ENCODE measurements at regions not wholly inside any gene's neighbourhood (a gene's known extent, or its start where the extent isn't known, plus 50 kb on each side); places are given as distances from the start of the nearest gene placed in this dataset.

DNA sequence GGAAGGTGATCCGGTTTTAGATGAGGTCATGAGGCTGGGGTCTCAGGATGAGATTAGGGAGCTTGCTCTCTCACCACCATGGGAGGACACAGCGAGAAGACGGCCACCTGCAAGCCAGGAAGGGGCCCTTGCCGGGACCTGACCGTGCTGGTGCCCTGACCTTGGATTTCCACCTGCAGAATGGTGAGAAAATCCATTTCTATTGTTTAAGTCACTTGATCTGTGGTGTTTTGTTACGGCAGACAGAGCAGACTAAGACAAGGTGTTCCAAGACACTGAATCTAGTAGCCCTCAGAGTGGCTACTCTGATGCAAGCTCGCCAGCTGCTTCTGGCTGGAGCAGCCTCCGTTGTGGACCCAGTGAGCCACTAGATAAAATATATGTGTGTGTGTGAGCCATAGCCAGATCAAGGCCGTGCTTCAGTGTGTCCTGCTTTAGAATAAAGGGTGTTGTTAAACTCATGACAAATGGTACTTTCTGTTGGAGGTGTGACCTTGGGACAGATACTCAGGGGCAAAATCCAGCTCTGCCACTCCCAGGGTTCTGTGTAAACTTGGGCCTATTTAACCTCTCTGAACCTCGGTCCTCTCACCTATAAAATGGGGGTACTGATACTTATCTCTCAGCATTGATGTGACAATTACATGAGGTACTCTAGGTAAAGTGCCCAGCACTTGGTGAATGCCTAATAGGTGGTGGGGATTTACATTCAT, 67.9 kb upstream of the STX18 start (continued):
- no peak for TF ChIP-seq MAX (IDR thresholded peaks at IDR 0.05; ENCODE audit: low read depth)

- H2AFZ ChIP-seq (ENCODE audit: low read depth), result no peak overlapping the region
- no peaks in the 10 kb centered on the region for H3F3A ChIP-seq (replicated peaks; ENCODE audit: insufficient read depth)
- H3K36me3 ChIP-seq (replicated peaks in 1 of 2; ENCODE audit: control insufficient read depth in 1 of 2, insufficient read depth in 2 of 2, low read length in 1 of 2), result no peaks in the 10 kb centered on the region
- H3K27ac ChIP-seq (ENCODE audit: low read depth in 2 of 2, low read length in 1 of 2), result no peak overlapping the region
- H3K9me3 ChIP-seq, result no peaks in the 10 kb centered on the region
- H3K4me3 ChIP-seq (ENCODE audit: low read depth in 2 of 2, low read length in 1 of 2), result no peak overlapping the region
- H3K79me2 ChIP-seq (ENCODE audit: insufficient read depth), result no peaks in the 10 kb centered on the region
- H3K4me1 ChIP-seq (ENCODE audit: control insufficient read depth in 1 of 2, insufficient read depth in 2 of 2, low read depth in 1 of 2, low read length in 1 of 2), result no peaks in the 10 kb centered on the region; a peak in 1 of 4 replicates
- H3K9me2 ChIP-seq, result no peaks in the 10 kb centered on the region
- CTCF ChIA-PET, result interaction anchor here (1.2 kb wide), 1 partner anchor 11 kb away, joined by 6 read pairs; no protein-coding TSS in a partner anchor
- no peaks in the 10 kb centered on the region for H4K20me1 ChIP-seq (ENCODE audit: insufficient read depth)
- H3K27me3 ChIP-seq (ENCODE audit: insufficient read depth), result no peaks in the 10 kb centered on the region
- DNase-seq, result no peak
- WGBS (ENCODE audit: low lambda C conversion rate), result 87% methylated on average over 13 of the region's 13 CpGs
- H3K4me2 ChIP-seq, result no peak overlapping the region
- TF ChIP-seq SMC3 (IDR thresholded peaks at IDR 0.05; ENCODE audit: low read depth, low read length) (no peak), YY1 (IDR thresholded peaks at IDR 0.05; ENCODE audit: low read depth) (no peak), GABPA (IDR thresholded peaks at IDR 0.05; ENCODE audit: low read depth) (no peak), MEF2A (IDR thresholded peaks at IDR 0.05; ENCODE audit: borderline replicate concordance, low read depth) (no peak), EZH2phosphoT487 (IDR thresholded peaks at IDR 0.05; ENCODE audit: borderline replicate concordance, low read depth) (no peak), TAF1 (IDR thresholded peaks at IDR 0.05; ENCODE audit: borderline replicate concordance, low read depth, low read length) (no peak), REST (IDR thresholded peaks at IDR 0.05; ENCODE audit: low read depth, low read length) (no peak), ZBTB33 (IDR thresholded peaks at IDR 0.05; ENCODE audit: borderline replicate concordance, low read depth) (no peak), NFIC (IDR thresholded peaks at IDR 0.05; ENCODE audit: borderline replicate concordance) (no peak), GATA2 (CRISPR knock-in tag; IDR thresholded peaks at IDR 0.05) (no peak), ELF1 (IDR thresholded peaks at IDR 0.05) (no peak), MAX (IDR thresholded peaks at IDR 0.05; ENCODE audit: low read depth) (no peak), USF1 (IDR thresholded peaks at IDR 0.05; ENCODE audit: borderline replicate concordance, low read depth) (no peak)
- TF ChIP-seq, protein P1, sequence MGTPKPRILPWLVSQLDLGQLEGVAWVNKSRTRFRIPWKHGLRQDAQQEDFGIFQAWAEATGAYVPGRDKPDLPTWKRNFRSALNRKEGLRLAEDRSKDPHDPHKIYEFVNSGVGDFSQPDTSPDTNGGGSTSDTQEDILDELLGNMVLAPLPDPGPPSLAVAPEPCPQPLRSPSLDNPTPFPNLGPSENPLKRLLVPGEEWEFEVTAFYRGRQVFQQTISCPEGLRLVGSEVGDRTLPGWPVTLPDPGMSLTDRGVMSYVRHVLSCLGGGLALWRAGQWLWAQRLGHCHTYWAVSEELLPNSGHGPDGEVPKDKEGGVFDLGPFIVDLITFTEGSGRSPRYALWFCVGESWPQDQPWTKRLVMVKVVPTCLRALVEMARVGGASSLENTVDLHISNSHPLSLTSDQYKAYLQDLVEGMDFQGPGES (IDR thresholded peaks at IDR 0.05; ENCODE audit: low read depth, low read length), result no peak
- POLR2A ChIA-PET, result no interaction called here
- no peak overlapping the region for H3K9ac ChIP-seq
Measured at GRCh38 chr4:4608214-4608537, 66.3 kb upstream of the STX18 start.

Data from SK-N-SH (cell line).